SHP77 (cell line): ENCODE measurements at regions not wholly inside any gene's neighbourhood (a gene's known extent, or its start where the extent isn't known, plus 50 kb on each side); places are given as distances from the start of the nearest gene placed in this dataset.

Source experiments
- DNase-seq, 2 experiments: peaks; one replicate each; lab custom pipeline; 2025; lab: John Stamatoyannopoulos, UW

DNA sequence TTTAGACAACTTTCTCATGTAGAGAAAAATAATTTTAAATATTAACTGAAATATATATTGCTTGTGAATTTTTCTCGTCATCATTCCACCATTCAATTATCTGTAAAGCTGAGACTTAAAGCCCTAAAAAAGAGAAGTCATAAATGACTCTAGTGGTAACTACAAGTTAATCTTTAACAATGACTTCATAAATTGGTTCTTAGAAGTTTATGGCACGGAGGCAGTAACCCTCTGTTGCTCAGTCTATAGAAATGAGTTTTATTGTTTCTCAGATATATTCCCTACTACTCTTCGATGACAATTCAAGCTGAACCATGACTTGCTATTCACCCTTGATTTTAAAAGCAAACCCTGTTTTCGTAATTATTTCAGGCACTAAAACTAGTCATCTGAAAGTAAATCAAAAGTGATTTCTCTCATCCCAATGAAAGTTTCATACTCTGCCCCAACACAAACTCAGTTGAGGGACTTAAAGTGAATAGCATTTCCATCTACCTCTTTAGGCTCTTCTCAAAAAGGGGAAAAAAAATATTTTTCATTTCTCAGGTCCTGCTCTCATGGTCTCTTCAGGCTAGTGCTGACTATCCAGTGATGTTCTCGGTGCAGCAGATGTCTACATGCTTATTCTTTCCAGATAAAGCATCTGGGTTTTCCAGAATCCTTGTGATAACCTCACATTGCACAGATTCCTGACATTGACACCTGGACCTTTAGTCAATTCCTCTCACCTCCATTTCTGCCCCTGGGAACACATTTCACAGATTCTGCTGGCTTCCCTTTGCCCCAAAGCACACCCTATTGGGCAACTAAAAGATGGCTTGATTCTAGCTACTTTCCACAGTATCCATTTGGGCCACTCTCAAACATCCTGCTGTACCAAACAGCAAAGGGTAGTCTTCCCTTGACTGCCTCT lies 207.8 kb upstream of the LRATD1 start:
- DNase-seq: no peak

DNA sequence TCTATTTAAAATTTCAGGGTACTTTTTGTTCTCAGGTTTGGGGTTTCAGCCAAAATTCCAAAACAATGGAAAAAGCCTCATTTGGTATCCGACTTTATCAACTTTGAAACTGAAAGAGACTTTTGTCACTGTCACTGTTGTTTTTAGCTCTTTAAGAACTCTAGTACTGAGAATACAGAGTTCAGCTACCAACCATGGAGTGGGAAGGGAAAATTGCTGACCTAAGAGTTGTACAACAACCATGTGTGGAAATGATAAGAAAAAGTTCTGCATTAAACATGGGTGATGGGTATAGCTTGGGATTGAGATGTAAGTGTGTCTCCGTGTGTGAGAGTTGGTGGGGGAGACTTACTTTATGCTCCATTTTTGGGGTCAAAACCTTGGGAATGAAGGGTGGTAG lies 206.6 kb upstream of the LRATD1 start:
- DNase-seq: no peak

DNA sequence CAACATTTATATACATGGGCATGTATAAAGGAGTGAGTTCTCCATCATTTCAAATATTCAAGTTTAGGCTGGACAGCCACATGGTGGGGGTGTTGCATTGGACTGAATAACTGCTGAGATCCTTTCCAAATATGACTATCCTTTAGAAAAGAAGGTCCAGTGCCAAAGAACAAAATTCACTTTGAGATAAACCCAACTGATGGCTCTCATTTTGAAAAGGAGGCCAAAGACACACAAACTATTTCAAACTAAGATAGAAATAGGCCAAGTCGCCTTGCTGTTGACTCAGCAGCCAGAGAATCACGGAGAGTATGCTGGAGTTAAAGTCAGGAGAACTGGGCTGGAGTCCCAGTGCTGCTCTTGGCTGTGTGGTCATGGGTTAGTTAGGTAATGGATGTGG lies 204.5 kb upstream of the LRATD1 start:
- no peak for DNase-seq

DNA sequence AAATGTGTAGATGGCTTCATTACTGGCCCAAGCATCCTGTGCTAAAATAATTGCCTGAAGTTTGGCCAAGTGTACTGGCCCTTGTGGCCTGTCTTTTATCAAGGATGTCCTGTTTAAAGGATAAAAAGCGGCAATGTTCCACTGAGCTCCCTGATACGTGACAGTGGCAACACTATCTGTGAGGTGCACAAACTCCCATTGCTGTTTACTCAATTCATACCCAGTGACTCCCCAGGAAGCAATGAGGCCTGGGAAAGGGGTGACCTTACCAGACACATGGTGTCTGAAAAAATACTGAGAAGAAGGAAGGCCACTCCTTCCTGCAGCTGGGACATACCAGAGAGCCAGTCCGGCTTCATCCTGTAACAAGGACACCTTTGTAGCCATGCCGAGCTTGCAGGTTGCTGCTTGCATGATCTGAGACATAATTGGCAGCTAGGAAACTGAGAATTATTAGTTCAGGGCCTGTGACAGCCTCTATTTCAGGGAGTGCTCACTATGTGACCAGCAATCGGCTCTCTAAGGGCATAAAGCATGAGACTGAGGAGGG lies 198.5 kb upstream of the LRATD1 start:
- DNase-seq: no peak

DNA sequence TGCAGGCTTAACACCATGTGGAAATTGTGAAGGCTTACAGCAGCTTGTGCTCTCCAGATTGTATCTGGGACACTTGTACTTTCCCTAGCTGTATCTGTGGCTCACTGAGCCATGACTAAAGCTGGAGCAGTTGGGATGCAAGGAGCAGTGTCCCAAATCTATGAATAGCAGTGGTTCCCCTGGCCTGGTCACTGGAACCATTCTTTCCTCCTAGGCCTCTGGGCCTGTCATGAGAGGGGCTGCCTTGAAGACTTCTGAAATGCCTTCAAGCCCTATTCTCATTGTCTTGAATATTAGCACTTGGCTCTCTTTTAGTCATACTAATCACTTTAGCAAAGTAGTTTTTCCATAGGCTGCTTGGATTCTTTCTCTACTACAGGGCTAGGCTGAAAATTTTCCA lies 186.8 kb upstream of the LRATD1 start:
- no peak for DNase-seq

DNA sequence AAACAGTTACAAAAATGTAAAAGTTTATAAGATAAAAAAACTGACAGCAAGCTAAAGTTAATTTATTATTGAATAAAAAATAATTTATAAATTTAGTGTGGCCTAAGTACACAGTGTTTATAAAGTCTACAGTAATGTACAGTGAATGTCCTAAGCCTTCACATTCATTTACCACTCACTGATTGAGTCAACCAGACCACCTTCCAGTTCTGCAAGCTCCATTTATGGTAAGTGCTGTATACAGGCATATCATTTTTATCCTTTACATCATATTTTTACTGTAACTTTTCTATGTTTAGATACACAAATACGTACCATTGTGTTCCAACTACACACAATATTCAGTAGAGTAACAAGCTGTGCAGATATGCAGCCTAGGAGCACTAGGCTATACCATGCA lies 184.2 kb upstream of the LRATD1 start:
- DNase-seq: no peak

DNA sequence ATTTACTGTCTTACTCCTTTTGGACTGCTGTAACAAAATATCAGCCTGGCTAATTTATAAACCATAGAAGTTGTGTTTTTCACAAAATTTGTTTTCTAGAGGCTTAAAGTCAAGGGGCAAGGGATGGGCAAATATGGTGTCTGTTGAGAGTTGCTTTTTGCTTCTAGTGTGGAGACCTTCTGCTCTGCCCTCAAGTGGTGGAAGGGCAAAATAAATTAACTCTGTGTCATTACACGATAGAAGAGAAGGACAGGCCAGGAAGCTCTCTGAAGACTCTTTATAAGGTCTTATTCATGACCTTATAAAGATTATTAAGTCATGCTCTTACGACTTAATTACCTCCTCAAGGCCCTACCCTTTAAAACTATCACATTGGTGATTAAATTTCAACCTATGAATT lies 181.2 kb upstream of the LRATD1 start:
- peak in 1 of 2 experiments; percentile 11 for DNase-seq

DNA sequence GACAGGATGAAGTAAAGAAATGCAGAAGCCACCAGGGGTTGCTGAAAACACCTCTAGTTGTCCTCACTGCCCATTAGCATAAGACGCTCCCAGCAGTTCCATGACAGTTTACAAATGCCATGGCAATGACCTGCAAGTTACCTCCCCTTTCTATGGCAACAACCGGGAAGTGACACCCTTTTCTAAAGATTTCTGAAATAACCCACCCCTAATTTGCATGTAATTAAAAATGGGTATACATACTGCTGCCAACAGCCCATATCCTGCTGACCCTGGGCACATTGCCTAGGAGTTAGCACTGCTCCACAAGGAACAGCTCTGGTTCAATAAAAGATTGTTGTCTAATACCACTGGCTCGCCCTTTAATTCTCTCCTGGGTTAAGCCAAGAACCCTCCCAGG lies 178.3 kb upstream of the LRATD1 start:
- DNase-seq: no peak

DNA sequence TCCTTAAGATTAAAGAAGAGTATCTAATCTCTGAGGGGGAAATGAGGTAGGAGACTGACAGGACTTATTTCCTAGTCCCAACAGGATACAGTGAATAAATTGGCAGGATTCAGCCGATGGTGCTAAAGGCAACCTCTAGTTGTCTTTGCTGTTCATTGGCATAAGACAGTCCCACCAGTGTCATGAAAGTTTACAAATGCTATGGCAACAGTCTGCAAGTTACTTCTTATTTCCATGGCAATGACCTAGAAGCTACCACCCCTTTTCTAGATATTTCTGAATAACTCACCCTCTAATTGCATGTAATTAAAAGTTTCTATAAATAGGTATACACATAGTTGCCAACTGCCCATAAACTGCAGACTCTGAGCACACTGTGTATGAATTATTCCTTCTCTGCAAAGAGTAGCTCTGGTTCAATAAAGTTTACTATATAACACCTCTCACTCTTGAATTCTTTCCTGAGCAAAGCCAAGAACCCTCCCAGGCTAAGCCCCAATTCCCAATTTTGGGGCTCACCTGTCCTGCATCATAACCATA lies 172.7 kb upstream of the LRATD1 start:
- no peak for DNase-seq

DNA sequence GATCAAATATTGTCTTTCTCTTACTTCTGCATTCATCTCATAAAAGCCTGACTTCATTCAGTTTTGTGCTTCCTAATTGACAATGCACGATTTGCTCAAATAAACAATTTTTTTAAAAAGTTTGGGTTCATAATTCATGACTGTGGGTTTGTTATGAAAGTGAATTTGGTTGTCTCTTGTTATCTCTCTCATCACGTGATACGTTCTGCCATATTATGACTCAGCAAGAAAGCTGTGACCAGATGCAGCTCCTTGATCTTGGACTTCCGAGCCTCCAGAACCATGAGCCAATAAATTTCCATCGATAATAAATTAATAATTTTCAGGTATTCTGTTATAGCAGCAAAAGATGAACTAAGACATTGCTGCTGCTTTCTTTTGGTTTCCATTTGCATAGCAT lies 156.5 kb upstream of the LRATD1 start:
- no peak for DNase-seq

DNA sequence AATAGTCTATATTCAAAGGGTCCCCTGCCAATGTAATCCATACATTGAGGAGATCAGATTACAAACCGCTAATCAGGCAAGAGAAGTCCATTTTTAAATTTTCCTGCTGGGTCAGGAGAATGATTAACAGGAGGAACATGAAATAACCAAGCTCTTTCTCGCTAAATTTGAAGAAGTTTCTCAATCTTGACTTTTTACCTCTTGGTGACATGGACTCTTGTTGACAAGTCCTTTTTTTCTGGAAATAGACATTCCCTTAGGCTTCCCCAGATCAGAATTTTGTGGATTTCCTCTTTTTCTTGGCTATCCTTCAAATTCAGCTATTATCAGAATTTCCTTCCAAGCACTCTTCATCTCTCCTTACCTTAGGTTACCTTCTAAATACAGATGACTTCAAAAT lies 153.0 kb upstream of the LRATD1 start:
- DNase-seq: no peak

DNA sequence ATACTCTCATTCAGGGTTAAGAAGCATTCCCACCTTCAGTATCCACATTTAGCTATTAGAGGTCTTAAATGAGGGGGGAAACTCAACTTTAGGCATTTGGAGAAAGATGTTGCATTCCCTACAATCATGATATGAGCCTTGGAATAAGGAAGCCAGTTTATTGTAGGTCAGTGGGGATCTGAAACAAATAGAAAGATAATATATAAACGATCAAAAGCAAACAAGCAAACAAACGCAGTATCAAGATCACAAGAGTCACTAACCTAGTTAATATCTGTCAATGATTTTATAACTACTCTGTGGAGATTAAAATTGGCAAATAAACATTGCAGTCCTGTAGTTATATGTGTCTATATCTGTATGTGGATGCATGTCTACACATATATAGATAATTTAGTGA lies 152.4 kb upstream of the LRATD1 start:
- DNase-seq: no peak

DNA sequence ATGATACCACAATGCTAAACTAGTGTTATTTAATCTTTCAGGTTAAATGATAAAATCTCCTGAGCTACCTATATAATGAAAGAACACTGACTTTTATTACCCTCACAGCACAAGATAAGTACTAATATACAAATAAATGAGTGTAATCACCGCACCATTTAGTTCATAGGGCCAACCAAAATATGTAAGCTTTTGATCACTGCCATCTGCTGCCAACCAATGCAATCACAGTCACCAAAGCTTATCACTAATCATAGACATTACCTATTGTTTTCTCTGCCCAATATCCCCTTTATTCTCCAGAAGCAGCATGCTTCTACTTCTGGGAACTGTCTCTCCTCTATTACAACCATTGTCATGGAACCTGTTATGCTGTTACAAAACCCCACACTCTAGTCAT lies 151.6 kb upstream of the LRATD1 start:
- no peak for DNase-seq

DNA sequence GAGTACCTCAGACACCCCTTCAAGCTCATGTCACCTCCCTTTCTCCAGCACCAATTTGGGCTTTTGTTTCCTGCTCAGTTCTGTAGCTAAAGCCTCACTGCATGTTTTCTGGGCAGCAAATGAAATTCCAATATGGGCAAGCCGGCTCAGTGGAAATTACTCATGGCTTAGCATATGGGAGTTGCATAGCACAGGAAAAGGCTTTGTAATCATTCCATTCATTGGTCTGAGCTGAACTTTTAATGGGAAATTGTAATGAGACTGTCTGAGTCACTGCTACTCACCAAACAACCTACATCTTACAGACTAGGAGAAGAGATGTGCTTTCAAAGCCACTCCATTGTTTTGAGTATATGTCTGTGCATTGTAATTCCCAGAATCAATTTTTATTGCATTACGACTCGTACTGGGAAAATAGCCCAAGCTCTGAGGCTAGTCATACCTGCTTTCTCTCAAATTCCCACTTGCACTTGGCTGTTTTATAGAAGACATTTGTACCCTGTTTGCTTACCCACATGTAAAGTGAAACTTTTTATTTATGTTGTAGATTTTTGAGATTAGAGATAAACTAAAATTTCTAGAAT lies 139.5 kb upstream of the LRATD1 start:
- DNase-seq: no peak

DNA sequence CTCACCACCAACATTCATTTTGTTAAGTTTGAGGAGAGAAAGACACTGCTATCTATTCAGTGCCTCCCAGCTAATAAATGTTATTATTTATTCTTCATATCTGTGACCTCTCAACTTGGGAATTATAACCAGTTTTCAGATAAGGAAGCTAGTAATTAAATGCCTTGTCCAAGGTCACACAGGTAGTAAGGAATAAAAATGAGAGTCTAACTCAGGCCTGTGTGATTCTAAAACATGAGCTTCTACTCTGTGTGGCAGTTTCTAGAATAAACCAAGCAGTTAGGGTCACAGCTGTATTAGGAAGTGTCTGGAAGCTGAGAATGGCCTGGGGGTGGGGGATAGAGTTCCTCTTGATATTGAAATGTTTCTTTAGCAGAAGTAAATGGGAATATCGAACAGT lies 137.8 kb upstream of the LRATD1 start:
- no peak for DNase-seq

DNA sequence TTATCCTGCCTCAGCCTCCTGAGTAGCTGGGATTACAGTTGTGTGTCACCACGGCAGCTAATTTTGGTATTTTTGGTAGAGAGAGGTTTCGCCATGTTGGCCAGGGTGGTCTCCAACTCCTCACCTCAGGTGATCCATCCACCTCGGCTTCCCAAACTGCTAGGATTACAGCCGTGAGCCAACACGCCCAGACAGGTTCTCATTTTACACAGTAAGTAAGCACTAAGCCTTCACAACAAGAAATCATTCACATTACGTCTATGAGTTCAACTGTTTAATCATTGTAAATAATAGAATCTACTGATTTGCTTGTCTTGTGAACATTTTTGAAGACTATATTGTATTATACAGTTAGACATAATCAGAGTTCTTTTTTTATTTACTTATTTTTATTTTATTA lies 131.5 kb upstream of the LRATD1 start:
- no peak for DNase-seq

DNA sequence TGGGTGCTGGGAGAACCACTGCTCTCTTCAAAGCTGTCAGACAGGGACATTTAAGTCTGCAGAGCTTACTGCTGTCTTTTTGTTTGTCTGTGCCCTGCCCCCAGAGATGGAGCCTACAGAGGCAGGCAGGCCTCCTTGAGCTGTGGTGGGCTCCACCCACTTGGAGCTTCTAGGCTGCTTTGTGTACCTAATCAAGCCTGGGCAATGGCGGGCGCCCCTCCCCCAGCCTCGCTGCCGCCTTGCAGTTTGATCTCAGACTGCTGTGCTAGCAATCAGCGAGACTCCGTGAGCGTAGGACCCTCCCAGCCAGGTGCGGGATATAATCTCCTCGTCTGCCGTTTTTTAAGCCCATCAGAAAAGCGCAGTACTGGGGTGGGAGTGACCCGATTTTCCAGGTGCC lies 125.6 kb upstream of the LRATD1 start:
- peak in 1 of 2 experiments; percentile 48 for DNase-seq

DNA sequence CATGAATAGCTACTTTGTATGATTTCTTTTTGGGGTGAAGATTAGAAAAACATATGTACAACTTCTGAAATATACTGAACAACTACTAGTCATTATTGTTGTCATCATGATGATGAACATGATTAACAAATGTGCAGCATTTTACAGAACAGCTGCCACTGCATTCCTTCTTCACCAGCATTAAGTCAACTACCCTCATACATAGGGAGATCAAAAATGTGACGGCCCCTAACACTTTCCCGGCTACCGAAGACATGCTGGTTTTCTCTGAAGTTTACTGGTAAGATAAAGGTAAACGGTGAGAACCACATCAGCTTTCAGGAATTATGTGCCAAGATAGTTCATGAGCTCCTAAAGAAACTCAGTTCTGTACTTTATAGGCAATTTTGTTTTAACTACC lies 121.0 kb upstream of the LRATD1 start:
- DNase-seq: no peak

DNA sequence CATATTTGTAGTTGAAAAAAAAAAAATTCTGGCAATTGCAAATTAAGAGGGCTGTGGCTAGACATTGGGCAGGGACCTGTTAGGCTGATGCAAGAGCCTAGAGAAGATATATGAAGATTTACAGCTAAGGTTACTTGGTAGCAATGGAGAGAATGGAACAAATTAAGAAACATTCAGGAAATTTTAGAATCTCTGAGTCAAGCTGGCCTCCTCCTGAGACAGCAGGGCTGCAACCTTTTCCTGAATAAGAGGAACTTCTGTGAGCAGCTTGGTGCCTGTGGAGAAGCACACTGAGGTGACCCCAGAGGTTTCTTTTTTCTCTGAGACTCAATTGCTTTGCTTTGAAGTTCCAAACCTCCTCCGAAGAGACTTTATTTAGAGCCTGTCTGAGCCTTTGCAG lies 118.6 kb upstream of the LRATD1 start:
- DNase-seq: no peak

DNA sequence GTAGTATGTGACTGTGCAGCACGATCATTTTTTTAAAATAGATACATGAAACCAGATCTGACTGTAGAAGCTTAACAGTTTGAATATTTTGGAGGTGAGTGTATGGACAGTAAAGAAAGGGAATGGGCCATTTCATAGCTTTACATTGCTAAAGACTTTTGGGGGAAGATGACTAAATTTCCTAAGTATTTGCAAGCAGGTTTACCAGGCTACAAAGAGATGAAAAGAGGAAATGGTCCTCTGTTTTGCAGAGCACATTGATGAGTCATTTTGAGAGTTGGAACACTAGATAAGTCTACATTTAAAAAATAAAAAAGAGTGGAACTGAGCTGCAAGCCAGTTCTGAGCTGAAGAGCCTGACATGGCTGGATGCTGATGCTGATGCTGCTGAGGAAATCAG lies 115.7 kb upstream of the LRATD1 start:
- no peak for DNase-seq

DNA sequence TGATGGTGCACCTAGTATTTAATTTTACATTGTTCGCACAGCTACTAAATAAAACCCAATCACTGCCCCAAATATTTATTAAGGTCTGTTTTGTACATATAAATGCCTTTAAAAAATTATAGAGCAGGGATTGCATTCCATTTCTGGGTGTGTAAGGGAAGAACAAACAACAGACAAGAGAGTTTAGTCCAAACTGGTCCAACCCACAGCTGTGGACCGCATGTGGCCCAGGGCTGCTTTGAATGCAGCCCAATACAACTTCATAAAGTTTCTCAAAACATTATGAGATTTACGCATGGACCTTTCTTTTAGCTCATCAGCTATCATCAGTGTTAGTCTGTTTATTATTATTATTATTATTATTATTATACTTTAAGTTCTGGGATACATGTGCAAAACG lies 114.8 kb upstream of the LRATD1 start:
- DNase-seq: no peak

DNA sequence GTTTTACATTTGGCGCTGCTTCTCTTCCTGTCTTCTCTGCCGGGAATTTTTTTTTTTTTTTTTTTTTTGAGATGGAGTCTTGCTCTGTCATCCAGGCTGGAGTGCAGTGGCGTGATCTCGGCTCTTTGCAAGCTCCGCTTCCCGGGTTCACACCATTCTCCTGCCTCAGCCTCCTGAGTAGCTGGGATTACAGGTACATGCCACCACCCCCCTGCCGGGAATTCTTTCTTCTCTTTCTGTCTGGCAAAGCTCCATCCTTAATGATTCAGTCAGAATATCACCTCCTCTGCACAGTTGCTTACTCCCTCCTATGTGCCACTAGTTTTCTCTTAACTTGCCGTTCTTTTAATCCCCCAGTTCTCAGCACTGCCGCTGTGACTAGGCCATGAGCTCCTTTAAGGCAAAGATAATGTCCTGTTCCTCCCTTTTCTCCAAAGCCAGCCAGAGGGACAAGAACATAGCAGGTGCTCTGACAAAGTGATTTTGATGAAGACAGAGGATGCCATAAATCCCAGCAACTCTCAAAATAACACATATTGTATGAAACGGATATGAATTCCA lies 112.1 kb upstream of the LRATD1 start:
- DNase-seq: no peak
